WTC11 (cell line): ENCODE measurements at regions not wholly inside any gene's neighbourhood (a gene's known extent, or its start where the extent isn't known, plus 50 kb on each side); places are given as distances from the start of the nearest gene placed in this dataset.

Source experiments
- CREB1 ChIP-seq: sonication (generic); formaldehyde crosslinking; IDR thresholded peaks from 2 replicates; pipeline ENCODE4 v1.8.0; 2023; ENCODE audit warnings: mild to moderate bottlenecking, missing genetic modification reagents
- CREM ChIP-seq: sonication (generic); formaldehyde crosslinking; IDR thresholded peaks from 2 replicates; pipeline ENCODE4 v1.8.1; 2022; ENCODE audit warnings: mild to moderate bottlenecking, missing genetic modification reagents, moderate library complexity
- CTCF ChIP-seq: fragments of 200-600 bp; IDR thresholded peaks from 2 replicates; pipeline ENCODE4 v1.8.0; 2022; ENCODE audit warnings: antibody characterized with exemption
- E2F1 ChIP-seq: sonication (generic); formaldehyde crosslinking; IDR thresholded peaks from 2 replicates; pipeline ENCODE4 v1.8.0; 2022; ENCODE audit warnings: mild to moderate bottlenecking, missing genetic modification reagents
- ESRRA ChIP-seq: sonication (generic); formaldehyde crosslinking; IDR thresholded peaks from 2 replicates; pipeline ENCODE4 v1.8.1; 2022; ENCODE audit warnings: mild to moderate bottlenecking, missing genetic modification reagents, borderline replicate concordance
- IRF1 ChIP-seq: sonication (generic); formaldehyde crosslinking; IDR thresholded peaks from 2 replicates; pipeline ENCODE4 v1.8.0; 2023; ENCODE audit warnings: missing genetic modification reagents
- JUN ChIP-seq: sonication (generic); formaldehyde crosslinking; IDR thresholded peaks from 2 replicates; pipeline ENCODE4 v1.8.0; 2023; ENCODE audit warnings: mild to moderate bottlenecking, missing genetic modification reagents
- MYBL2 ChIP-seq: sonication (generic); formaldehyde crosslinking; IDR thresholded peaks from 2 replicates; pipeline ENCODE4 v1.8.1; 2023; ENCODE audit warnings: mild to moderate bottlenecking, moderate library complexity, missing genetic modification reagents
- NFATC4 ChIP-seq: fragments of 250-450 bp; sonication (Bioruptor Pico); IDR thresholded peaks from 2 replicates; pipeline ENCODE4 v1.9.0; 2021; ENCODE audit warnings: mild to moderate bottlenecking
- NR3C1 ChIP-seq: sonication (generic); formaldehyde crosslinking; conservative IDR thresholded peaks from 2 replicates; pipeline ENCODE4 v1.8.1; 2023; ENCODE audit warnings: low read depth, mild to moderate bottlenecking, missing genetic modification reagents
- PRDM15 ChIP-seq: sonication (generic); formaldehyde crosslinking; IDR thresholded peaks from 2 replicates; pipeline ENCODE4 v1.8.0; 2022; ENCODE audit warnings: missing genetic modification reagents
- SP1 ChIP-seq: sonication (generic); formaldehyde crosslinking; conservative IDR thresholded peaks from 2 replicates; pipeline ENCODE4 v1.8.1; 2022; ENCODE audit warnings: missing genetic modification reagents
- TEAD1 ChIP-seq: sonication (generic); formaldehyde crosslinking; IDR thresholded peaks from 2 replicates; pipeline ENCODE4 v1.8.0; 2022; ENCODE audit warnings: mild to moderate bottlenecking, missing genetic modification reagents
- ZBTB21 ChIP-seq: sonication (generic); formaldehyde crosslinking; IDR thresholded peaks from 2 replicates; pipeline ENCODE4 v1.8.1; 2023; ENCODE audit warnings: mild to moderate bottlenecking, missing genetic modification reagents, borderline replicate concordance

GRCh38 chr16:73529303-73530012 is 481.5 kb upstream of the ZFHX3 start:
- TF ChIP-seq MYBL2 (CRISPR knock-in tag): no peak
- TF ChIP-seq TEAD1 (CRISPR knock-in tag): no peak
- no peak for TF ChIP-seq NR3C1 (CRISPR knock-in tag)
- TF ChIP-seq CTCF: no peak
- no peak for TF ChIP-seq CREB1 (CRISPR knock-in tag)
- TF ChIP-seq ESRRA (CRISPR knock-in tag): no peak
- no peak for TF ChIP-seq E2F1 (CRISPR knock-in tag)
- TF ChIP-seq PRDM15 (CRISPR knock-in tag): no peak
- no peak for TF ChIP-seq IRF1 (CRISPR knock-in tag)
- TF ChIP-seq ZBTB21 (CRISPR knock-in tag): no peak
- TF ChIP-seq CREM: no peak
- TF ChIP-seq JUN (CRISPR knock-in tag): no peak
- no peak for TF ChIP-seq NFATC4 (CRISPR knock-in tag)
- no peak for TF ChIP-seq SP1
